Adrenal gland (tissue), 9 donors: ENCODE measurements at regions not wholly inside any gene's neighbourhood (a gene's known extent, or its start where the extent isn't known, plus 50 kb on each side); places are given as distances from the start of the nearest gene placed in this dataset.

Experiments used
- DNase-seq, 7 donors: peaks; one replicate each; pipeline ENCODE4 v3.0.0-alpha.2; 2019 to 2020
- H3K27ac ChIP-seq, 5 donors: fragments of 200-600 bp; sonication (generic) in 4 of 5; 1 replicate in 3 of 5; 2 replicates in 2 of 5; pipeline versions ENCODE4 v1.5.1 to v1.8.0; 2016 to 2020; ENCODE audit warnings: mild to moderate bottlenecking in 1 of 5
- H3K27me3 ChIP-seq: fragments of 200-600 bp; 2 replicates; pipeline ENCODE4 v1.8.0; 2021
- H3K36me3 ChIP-seq, 2 donors: fragments of 200-600 bp; replicated peaks in 1 of 2; 1 replicate in 1 of 2; 2 replicates in 1 of 2; pipeline versions ENCODE4 v1.5.1 to v1.8.0; 2018 to 2022
- H3K4me1 ChIP-seq, 2 donors: fragments of 200-600 bp; replicated peaks in 1 of 2; 1 replicate in 1 of 2; 2 replicates in 1 of 2; pipeline versions ENCODE4 v1.5.1 to v1.8.0; 2018 to 2021
- H3K4me3 ChIP-seq, 4 donors: fragments of 200-600 bp; sonication (generic) in 3 of 4; one replicate each; pipeline ENCODE4 v1.5.1; 2016 to 2018
- H3K9me3 ChIP-seq, 3 donors: fragments of 200-600 bp; sonication (generic) in 1 of 3; replicated peaks in 1 of 3; 1 replicate in 2 of 3; 2 replicates in 1 of 3; pipeline versions ENCODE4 v1.5.1 to v1.8.0; 2016 to 2021
- CTCF ChIP-seq, 6 experiments: fragments of 450-650 bp in 4 of 6; fragments of 200-600 bp in 2 of 6; sonication (generic) in 1 of 6; IDR thresholded peaks; 1 replicate in 5 of 6; 2 replicates in 1 of 6; pipeline versions ENCODE4 v1.5.1 to v1.8.0; 2016 to 2021; ENCODE audit warnings: antibody characterized with exemption in 6 of 6, mild to moderate bottlenecking in 2 of 6, moderate library complexity in 1 of 6
- POLR2A ChIP-seq, 2 donors: fragments of 450-650 bp; IDR thresholded peaks; one replicate each; pipeline ENCODE4 v1.6.1; 2017; ENCODE audit warnings: antibody characterized with exemption in 2 of 2, mild to moderate bottlenecking in 2 of 2, moderate library complexity in 1 of 2
- WGBS, 4 donors: extraction: QIAGEN DNeasy Blood & Tissue Kit in 2 of 4; methylation state at CpG; one replicate each; pipeline versions ENCODE4 v1.1.5 to v1.1.7; 2013 to 2017; 5-methylcytosine and 5-hydroxymethylcytosine counted together
- intact Hi-C, 2 donors: fragments of 100-400 bp; cut with DNase I; formaldehyde crosslinking; loops; one replicate each; pipeline versions ENCODE4 v1.14.1 to v1.15.0; 2022 to 2023
- donor health status: healthy with polysubstance abuse.
- donor health status: Bipolar disorder and iron deficiency.
- donor health status: DM: yes; HTN: yes; CAD: no.
- donor health status: DM: no; HTN: no; CAD: no.
- donor health status: DM: no; HTN: no; CAD: no.

GRCh38 chr16:65225488-65225887 is 103.6 kb upstream of the CDH11 start:
- TF ChIP-seq POLR2A (IDR thresholded peaks at IDR 0.05): no peak
- Histone ChIP-seq H3K27me3 (no peaks in the 10 kb centered on the region), H3K36me3 (no peaks in the 10 kb centered on the region), H3K9me3 (no peaks in the 10 kb centered on the region), H3K27ac (no peak overlapping the region), H3K4me3 (no peak overlapping the region), H3K4me1 (no peaks in the 10 kb centered on the region)
- 79 to 90% (median 83%) methylated on average over 5 of the region's 5 CpGs for WGBS, 4 donors
- no peak for DNase-seq
- intact Hi-C loops: no loop called here

- Histone ChIP-seq H3K27ac (no peak overlapping the region), H3K4me1 (no peaks in the 10 kb centered on the region), H3K4me3 (no peak overlapping the region), H3K36me3 (no peaks in the 10 kb centered on the region), H3K27me3 (no peaks in the 10 kb centered on the region), H3K9me3 (no peaks in the 10 kb centered on the region)
- intact Hi-C loops: no loop called here
- WGBS, 4 donors: 78 to 91% (median 83%) methylated on average over 1 of the region's 1 CpG
- TF ChIP-seq CTCF (IDR thresholded peaks at IDR 0.05) (no peak), POLR2A (IDR thresholded peaks at IDR 0.05) (no peak)
- no peak for DNase-seq
Measured at GRCh38 chr16:65224994-65225393, 103.1 kb upstream of the CDH11 start.

DNA sequence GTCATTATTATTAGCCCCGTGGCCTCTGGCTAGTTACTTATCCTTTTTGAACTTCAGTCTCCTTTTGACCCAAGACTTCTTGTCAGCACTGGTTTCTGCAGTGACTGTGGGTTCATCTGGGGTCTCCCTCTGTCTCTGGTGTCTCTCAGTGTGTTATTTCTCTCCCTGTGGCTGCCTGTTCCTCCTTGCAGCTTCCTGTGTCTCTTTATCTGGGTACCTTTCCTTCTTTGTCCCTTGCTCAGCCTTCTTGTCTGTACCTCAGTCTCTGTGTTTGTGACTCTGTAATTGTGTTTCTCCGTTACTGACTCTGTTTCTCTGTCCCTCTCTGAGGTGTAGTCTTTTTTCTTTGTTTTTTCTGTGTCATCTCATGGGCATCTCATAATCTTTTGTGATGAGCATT is 102.6 kb upstream of the CDH11 start:
- no peak for DNase-seq
- no peak for TF ChIP-seq CTCF (IDR thresholded peaks at IDR 0.05)
- no peak for TF ChIP-seq POLR2A (IDR thresholded peaks at IDR 0.05)
- H3K4me1 ChIP-seq: no peaks in the 10 kb centered on the region
- no peaks in the 10 kb centered on the region for H3K27me3 ChIP-seq
- no peaks in the 10 kb centered on the region for H3K36me3 ChIP-seq
- 81 to 93% (median 89%) methylated on average over 2 of the region's 2 CpGs for WGBS, 4 donors
- no peaks in the 10 kb centered on the region for H3K9me3 ChIP-seq
- H3K27ac ChIP-seq: no peak overlapping the region
- intact Hi-C loops: no loop called here
- no peak overlapping the region for H3K4me3 ChIP-seq

- 63 to 81% (median 76%) methylated on average over 3 of the region's 3 CpGs for WGBS, 4 donors
- H3K36me3 ChIP-seq: no peaks in the 10 kb centered on the region
- H3K27ac ChIP-seq: no peak overlapping the region
- H3K4me1 ChIP-seq: no peaks in the 10 kb centered on the region
- no peaks in the 10 kb centered on the region for H3K27me3 ChIP-seq
- no peak for DNase-seq
- no peak for TF ChIP-seq POLR2A (IDR thresholded peaks at IDR 0.05)
- TF ChIP-seq CTCF (IDR thresholded peaks at IDR 0.05): no peak
- intact Hi-C loops: no loop called here
- H3K4me3 ChIP-seq: no peak overlapping the region
- no peaks in the 10 kb centered on the region for H3K9me3 ChIP-seq
Measured at GRCh38 chr16:65223335-65223734, 101.5 kb upstream of the CDH11 start.

DNA sequence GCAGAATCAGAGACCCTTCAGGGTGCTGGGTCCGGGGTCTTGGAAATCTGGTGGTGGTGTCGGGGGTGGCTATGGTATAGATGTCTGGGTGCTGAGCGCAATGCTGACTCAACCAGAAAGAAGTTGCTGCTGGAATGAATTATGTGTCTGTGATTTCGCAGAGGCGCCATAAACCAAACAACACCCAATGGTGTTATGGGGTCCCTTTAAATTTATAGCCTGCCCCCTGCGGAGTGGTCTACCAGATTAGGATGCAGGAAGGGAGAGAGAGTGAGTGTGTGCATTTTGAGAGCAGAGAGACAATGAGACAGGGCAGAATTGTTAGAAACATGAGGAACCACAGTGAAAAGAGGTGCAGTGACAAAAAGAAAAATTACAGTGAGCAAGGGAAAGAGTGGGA is 100.7 kb upstream of the CDH11 start:
- no peak overlapping the region for H3K4me3 ChIP-seq
- H3K9me3 ChIP-seq: no peaks in the 10 kb centered on the region
- TF ChIP-seq CTCF (IDR thresholded peaks at IDR 0.05): no peak
- no peak for TF ChIP-seq POLR2A (IDR thresholded peaks at IDR 0.05)
- WGBS, 4 donors: 61 to 79% (median 68%) methylated on average over 6 of the region's 6 CpGs
- intact Hi-C loops: no loop called here
- H3K4me1 ChIP-seq: no peaks in the 10 kb centered on the region
- DNase-seq: no peak
- no peaks in the 10 kb centered on the region for H3K36me3 ChIP-seq
- H3K27me3 ChIP-seq: no peaks in the 10 kb centered on the region
- H3K27ac ChIP-seq: no peak overlapping the region
